Liver (tissue), 9 donors: ENCODE measurements at regions not wholly inside any gene's neighbourhood (a gene's known extent, or its start where the extent isn't known, plus 50 kb on each side); places are given as distances from the start of the nearest gene placed in this dataset.
A peak's percentile ranks its signal among the peaks of the same experiment; 100 is the strongest.

Experiments used
- DNase-seq: peaks from one replicate; pipeline ENCODE4 v3.0.0-alpha.2; 2017; ENCODE audit warnings: low spot score
- H3K27ac ChIP-seq, 2 donors: one replicate each; pipeline ENCODE4 v1.7.0; 2013; ENCODE audit warnings: inconsistent platforms in 2 of 2, low read length in 2 of 2, control low read depth in 1 of 2, low read depth in 1 of 2, mild to moderate bottlenecking in 1 of 2
- H3K27me3 ChIP-seq, 4 donors: one replicate each; pipeline versions ENCODE4 v1.6.1 to v1.7.0; 2013; ENCODE audit warnings: low read length in 3 of 4, inconsistent platforms in 1 of 4, mild to moderate bottlenecking in 1 of 4, moderate library complexity in 1 of 4; ENCODE audit not compliant: control insufficient read depth in 4 of 4, insufficient read depth in 4 of 4
- H3K36me3 ChIP-seq, 4 donors: one replicate each; pipeline versions ENCODE4 v1.6.1 to v1.7.0; 2013; ENCODE audit warnings: low read length in 3 of 4, mild to moderate bottlenecking in 3 of 4, low read depth in 1 of 4, moderate library complexity in 1 of 4; ENCODE audit not compliant: control insufficient read depth in 4 of 4, insufficient read depth in 3 of 4
- H3K4me1 ChIP-seq, 4 donors: one replicate each; pipeline versions ENCODE4 v1.6.1 to v1.7.0; 2013; ENCODE audit warnings: low read length in 3 of 4, mild to moderate bottlenecking in 3 of 4, moderate library complexity in 1 of 4; ENCODE audit not compliant: control insufficient read depth in 4 of 4, insufficient read depth in 4 of 4
- H3K4me3 ChIP-seq, 3 donors: one replicate each; pipeline versions ENCODE4 v1.6.1 to v1.7.0; 2013; ENCODE audit warnings: low read length in 3 of 3, control low read depth in 1 of 3, low read depth in 1 of 3, mild to moderate bottlenecking in 1 of 3
- H3K9ac ChIP-seq, 2 donors: one replicate each; pipeline ENCODE4 v1.7.0; 2013; ENCODE audit warnings: low read length in 2 of 2, mild to moderate bottlenecking in 2 of 2, moderate library complexity in 2 of 2, control low read depth in 1 of 2, low read depth in 1 of 2
- H3K9me3 ChIP-seq, 4 donors: one replicate each; pipeline versions ENCODE4 v1.6.1 to v1.7.0; 2013; ENCODE audit warnings: low read length in 3 of 4; ENCODE audit not compliant: control insufficient read depth in 4 of 4
- FOXA1 ChIP-seq: IDR thresholded peaks from 2 replicates; pipeline ENCODE4 v1.6.1; 2016; ENCODE audit warnings: antibody characterized with exemption
- FOXA2 ChIP-seq: IDR thresholded peaks from 2 replicates; pipeline ENCODE4 v1.6.1; 2016; ENCODE audit warnings: antibody characterized with exemption
- GABPA ChIP-seq, 2 donors: IDR thresholded peaks in 1 of 2; conservative IDR thresholded peaks in 1 of 2; 2 replicates each; pipeline ENCODE4 v1.6.1; 2016; ENCODE audit warnings: antibody characterized with exemption in 2 of 2, mild to moderate bottlenecking in 1 of 2, moderate library complexity in 1 of 2
- HNF4A ChIP-seq, 2 donors: conservative IDR thresholded peaks; 2 replicates each; pipeline ENCODE4 v1.6.1; 2016; ENCODE audit warnings: antibody characterized with exemption in 2 of 2, mild to moderate bottlenecking in 2 of 2
- HNF4G ChIP-seq: IDR thresholded peaks from 2 replicates; pipeline ENCODE4 v1.6.1; 2016; ENCODE audit warnings: antibody characterized with exemption
- JUND ChIP-seq, 2 donors: IDR thresholded peaks; 2 replicates each; pipeline ENCODE4 v1.6.1; 2016; ENCODE audit warnings: antibody characterized with exemption in 2 of 2
- NR2F2 ChIP-seq: IDR thresholded peaks from 2 replicates; pipeline ENCODE4 v1.6.1; 2016; ENCODE audit warnings: antibody characterized with exemption
- RAD21 ChIP-seq, 2 donors: IDR thresholded peaks; 2 replicates each; pipeline ENCODE4 v1.6.1; 2016; ENCODE audit warnings: antibody characterized with exemption in 2 of 2, mild to moderate bottlenecking in 2 of 2
- RXRA ChIP-seq, 2 donors: IDR thresholded peaks; 2 replicates each; pipeline ENCODE4 v1.6.1; 2017 to 2018; ENCODE audit warnings: antibody characterized with exemption in 2 of 2, mild to moderate bottlenecking in 1 of 2
- TAF1 ChIP-seq: conservative IDR thresholded peaks from 2 replicates; pipeline ENCODE4 v1.6.1; 2016; ENCODE audit warnings: antibody characterized with exemption, mild to moderate bottlenecking
- YY1 ChIP-seq: IDR thresholded peaks from 2 replicates; pipeline ENCODE4 v1.6.1; 2016; ENCODE audit warnings: antibody characterized with exemption, mild to moderate bottlenecking
- WGBS: extraction: QIAGEN DNeasy Blood & Tissue Kit; methylation state at CpG from one replicate; pipeline ENCODE4 v1.1.7; 2013; 5-methylcytosine and 5-hydroxymethylcytosine counted together
- small RNA-seq: library from RNA; depleted of rRNA; stranded (forward); fragments of <200 nt; gene quantifications from one replicate; pipeline ENCODE3, GENCODE V24; 2014
- TF ChIP-seq, protein P1 (sequence below): IDR thresholded peaks from 2 replicates; pipeline ENCODE4 v1.6.1; 2016; ENCODE audit warnings: antibody characterized with exemption
- TF ChIP-seq, protein P2 (sequence below): IDR thresholded peaks from 2 replicates; pipeline ENCODE4 v1.6.1; 2016; ENCODE audit warnings: antibody characterized with exemption
- TF ChIP-seq, protein P3 (sequence below): fragments of 150-350 bp; IDR thresholded peaks from 2 replicates; pipeline ENCODE4 v1.5.1; 2017; ENCODE audit warnings: improper control_type of control experiment, low read depth, low read length; ENCODE audit not compliant: missing input control
- donor health status: healthy.
- donor health status: healthy.
- donor health status: healthy.
- donor health status: healthy.
- donor health status: healthy.

DNA sequence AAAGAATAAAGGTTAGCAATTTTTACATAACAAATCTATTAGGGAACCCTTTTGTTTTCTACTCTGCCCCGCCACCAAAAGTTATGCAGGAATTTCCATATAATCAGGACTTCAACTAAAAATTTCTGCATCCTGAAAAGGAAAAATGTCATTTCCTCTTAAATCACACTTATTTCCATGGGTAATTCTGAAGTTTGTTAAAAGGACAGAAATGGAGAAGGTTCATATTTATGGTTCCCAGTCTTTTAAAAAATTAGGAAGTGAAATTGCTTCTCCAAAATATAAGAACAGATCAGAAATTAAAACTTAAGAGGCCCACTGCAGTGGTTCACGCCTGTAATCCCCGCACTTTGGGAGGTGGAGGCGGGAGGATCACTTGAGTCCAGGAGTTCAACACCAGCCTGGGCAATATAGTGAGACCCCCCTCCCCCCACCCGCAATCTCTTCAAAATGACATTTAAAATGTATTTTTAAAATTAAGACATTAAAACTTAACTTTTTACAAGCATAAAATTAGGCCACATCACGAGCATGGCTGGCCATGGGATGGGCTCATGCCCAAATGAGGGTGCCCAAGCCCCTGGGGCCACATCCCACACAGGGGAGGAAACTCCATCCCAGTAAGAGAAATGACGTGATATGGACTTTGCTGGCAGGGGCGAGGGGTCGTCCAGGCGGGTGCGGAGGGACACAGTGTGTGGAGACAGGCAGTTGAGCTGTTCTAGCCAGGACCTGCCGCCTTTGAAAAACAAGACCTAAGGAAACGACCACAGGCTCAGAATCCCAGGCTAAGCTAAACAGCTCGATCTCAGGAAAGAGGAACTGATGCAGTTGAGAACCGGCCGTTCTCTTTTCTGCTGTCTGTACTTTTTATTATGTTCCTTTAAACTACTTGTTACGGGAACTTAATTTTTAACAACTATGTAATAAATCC, 51.3 kb upstream of the NFE2L3 start:
- Histone ChIP-seq H3K36me3 (no peaks in the 10 kb centered on the region), H3K4me1 (no peaks in the 10 kb centered on the region), H3K9ac (no peak overlapping the region), H3K9me3 (no peaks in the 10 kb centered on the region), H3K27me3 (no peaks in the 10 kb centered on the region), H3K4me3 (no peak overlapping the region), H3K27ac (peak overlapping the region; percentile 31 to 35)
- 83% methylated on average over 17 of the region's 17 CpGs for WGBS
- TF ChIP-seq NR2F2, result no peak
- TF ChIP-seq, protein P1, sequence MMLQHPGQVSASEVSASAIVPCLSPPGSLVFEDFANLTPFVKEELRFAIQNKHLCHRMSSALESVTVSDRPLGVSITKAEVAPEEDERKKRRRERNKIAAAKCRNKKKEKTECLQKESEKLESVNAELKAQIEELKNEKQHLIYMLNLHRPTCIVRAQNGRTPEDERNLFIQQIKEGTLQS, result no peak
- TF ChIP-seq GABPA (IDR thresholded peaks at IDR 0.05 in 1 of 2, conservative IDR thresholded peaks at IDR 0.05 in 1 of 2), result no peak
- TF ChIP-seq TAF1, result no peak
- DNase-seq, result no peak

DNA sequence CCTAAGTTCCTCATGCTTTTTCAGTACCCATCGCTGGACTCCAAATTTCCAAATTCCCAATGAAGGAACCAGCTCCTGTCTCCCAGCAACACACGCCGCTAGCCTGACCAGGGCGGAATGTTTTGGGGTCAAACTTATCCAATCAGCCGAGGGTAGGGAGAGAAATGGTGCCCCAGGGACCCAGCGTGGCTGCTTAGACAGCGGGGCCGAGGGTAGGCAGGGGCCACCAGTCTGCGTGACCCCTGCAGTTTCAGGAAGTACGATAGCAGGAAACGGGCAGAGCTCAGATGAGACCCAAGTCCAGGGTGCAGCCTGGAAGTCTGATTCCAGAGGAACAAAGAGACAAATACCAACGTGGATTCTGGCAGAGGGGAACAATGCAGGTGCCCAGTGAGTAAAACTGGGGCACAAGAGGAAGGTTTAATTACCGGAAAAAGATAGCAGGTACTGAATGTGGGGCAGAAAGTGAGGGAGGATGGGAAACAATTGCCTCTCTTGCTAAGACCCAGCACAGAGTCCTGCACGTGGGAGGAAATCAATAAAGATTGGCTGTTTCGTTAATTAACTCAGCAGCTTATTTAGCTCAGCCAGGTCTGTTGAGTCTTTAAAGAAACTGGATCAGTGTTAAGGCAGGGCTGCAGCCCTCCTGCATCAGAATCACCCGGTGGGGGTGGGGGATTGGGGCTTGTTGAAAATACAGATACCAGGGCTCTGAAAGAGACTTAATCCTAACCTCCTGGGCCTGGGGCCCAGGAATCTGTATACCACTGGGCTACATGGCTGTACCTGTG, 50.4 kb upstream of the NFE2L3 start:
- DNase-seq, result peak; percentile 40
- Histone ChIP-seq H3K27me3 (no peaks in the 10 kb centered on the region), H3K9ac (no peak overlapping the region), H3K27ac (peak overlapping the region; percentile 31 to 35), H3K4me1 (no peaks in the 10 kb centered on the region), H3K9me3 (no peaks in the 10 kb centered on the region), H3K36me3 (no peaks in the 10 kb centered on the region), H3K4me3 (no peak overlapping the region)
- WGBS, result 39% methylated on average over 16 of the region's 16 CpGs
- TF ChIP-seq GABPA (IDR thresholded peaks at IDR 0.05 in 1 of 2, conservative IDR thresholded peaks at IDR 0.05 in 1 of 2) (no peak), HNF4A (conservative IDR thresholded peaks at IDR 0.05) (peak in 1 of 2 donors; percentile 31)

DNA sequence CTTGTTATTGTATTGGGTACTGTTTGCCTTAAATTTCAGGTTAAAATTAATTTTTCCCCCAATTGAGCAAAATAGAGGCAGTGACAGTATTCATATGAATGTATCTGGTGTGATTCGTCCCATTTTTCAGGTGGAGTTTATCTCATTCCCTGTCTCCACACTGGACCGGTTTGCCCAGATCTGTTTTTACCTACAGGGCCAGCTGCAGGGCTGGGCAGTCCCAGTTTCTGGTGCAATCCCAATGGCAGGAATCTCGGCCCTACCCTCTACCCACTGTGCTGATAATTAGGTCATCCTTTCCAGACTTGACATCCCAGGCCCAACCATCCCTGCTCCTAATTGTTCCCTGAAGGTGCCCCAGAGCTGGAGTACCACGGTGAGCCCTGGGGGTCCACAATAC, 49.8 kb upstream of the NFE2L3 start:
- no peak overlapping the region for H3K27ac ChIP-seq
- no peak for DNase-seq
- 95% methylated on average over 4 of the region's 4 CpGs for WGBS
- no peaks in the 10 kb centered on the region for H3K36me3 ChIP-seq
- no peak overlapping the region for H3K9ac ChIP-seq
- no peaks in the 10 kb centered on the region for H3K9me3 ChIP-seq
- no peak overlapping the region for H3K4me3 ChIP-seq
- TF ChIP-seq FOXA1 (no peak), NR2F2 (no peak), HNF4G (no peak), JUND (IDR thresholded peaks at IDR 0.05) (no peak), TAF1 (no peak), HNF4A (conservative IDR thresholded peaks at IDR 0.05) (no peak), RXRA (IDR thresholded peaks at IDR 0.05) (no peak), FOXA2 (no peak), YY1 (no peak), RAD21 (IDR thresholded peaks at IDR 0.05) (no peak)
- TF ChIP-seq, protein P2, sequence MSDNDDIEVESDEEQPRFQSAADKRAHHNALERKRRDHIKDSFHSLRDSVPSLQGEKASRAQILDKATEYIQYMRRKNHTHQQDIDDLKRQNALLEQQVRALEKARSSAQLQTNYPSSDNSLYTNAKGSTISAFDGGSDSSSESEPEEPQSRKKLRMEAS, result no peak
- TF ChIP-seq, protein P3, sequence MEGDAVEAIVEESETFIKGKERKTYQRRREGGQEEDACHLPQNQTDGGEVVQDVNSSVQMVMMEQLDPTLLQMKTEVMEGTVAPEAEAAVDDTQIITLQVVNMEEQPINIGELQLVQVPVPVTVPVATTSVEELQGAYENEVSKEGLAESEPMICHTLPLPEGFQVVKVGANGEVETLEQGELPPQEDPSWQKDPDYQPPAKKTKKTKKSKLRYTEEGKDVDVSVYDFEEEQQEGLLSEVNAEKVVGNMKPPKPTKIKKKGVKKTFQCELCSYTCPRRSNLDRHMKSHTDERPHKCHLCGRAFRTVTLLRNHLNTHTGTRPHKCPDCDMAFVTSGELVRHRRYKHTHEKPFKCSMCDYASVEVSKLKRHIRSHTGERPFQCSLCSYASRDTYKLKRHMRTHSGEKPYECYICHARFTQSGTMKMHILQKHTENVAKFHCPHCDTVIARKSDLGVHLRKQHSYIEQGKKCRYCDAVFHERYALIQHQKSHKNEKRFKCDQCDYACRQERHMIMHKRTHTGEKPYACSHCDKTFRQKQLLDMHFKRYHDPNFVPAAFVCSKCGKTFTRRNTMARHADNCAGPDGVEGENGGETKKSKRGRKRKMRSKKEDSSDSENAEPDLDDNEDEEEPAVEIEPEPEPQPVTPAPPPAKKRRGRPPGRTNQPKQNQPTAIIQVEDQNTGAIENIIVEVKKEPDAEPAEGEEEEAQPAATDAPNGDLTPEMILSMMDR, result no peak
- no peaks in the 10 kb centered on the region for H3K4me1 ChIP-seq
- no peaks in the 10 kb centered on the region for H3K27me3 ChIP-seq

Small RNA genes in the stretch of these regions (small RNA-seq; reads per million reads assigned to genes)
- gene MIR148A, result 9,519 reads per million, percentile 100 among the genes with 10 or more reads in this experiment
